HepG2 (cell line): ENCODE measurements at regions not wholly inside any gene's neighbourhood (a gene's known extent, or its start where the extent isn't known, plus 50 kb on each side); places are given as distances from the start of the nearest gene placed in this dataset.

ENCODE experiments used
- ATAC-seq: fragments of 200-7000 bp; cut with Tn5 transposase; 3 replicates; pipeline ENCODE4 v1.9.1; 2020; ENCODE audit warnings: mild to moderate bottlenecking, moderate library complexity
- BruUV-seq: library from RNA; stranded (reverse); fragments of 400-500 nt; replicated peaks from 2 replicates; lab custom pipeline; 2021; lab: Mats Ljungman, UMichigan
- CTCF ChIA-PET: fragments of 300-600 bp; formaldehyde crosslinking; extraction: SDS; loops from one replicate; lab custom pipeline; 2021; ENCODE audit warnings: low total read pairs, inconsistent platforms, low intra/inter-chr PET ratio; lab: Yijun Ruan, JAX
- POLR2A ChIA-PET: fragments of 350-600 bp; sonication (Branson Sonifier 250); formaldehyde crosslinking; loops from one replicate; lab custom pipeline; 2020; ENCODE audit warnings: antibody characterized with exemption, inconsistent platforms; lab: Yijun Ruan, JAX
- DNase-seq: peaks from one replicate; pipeline ENCODE4 v3.0.0-alpha.2; 2015; ENCODE audit warnings: low spot score
- FAIRE-seq: peaks from 3 replicates; lab custom pipeline; 2011; peaks lifted over from hg19 to GRCh38; lab: Jason Lieb, UNC
- H2AFZ ChIP-seq: one replicate; pipeline ENCODE4 v1.6.1; 2011; ENCODE audit warnings: low read length, inconsistent platforms
- H3K27ac ChIP-seq: fragments of 300-600 bp; 3 replicates; pipeline ENCODE4 v1.8.0; 2011; ENCODE audit warnings: mixed run types, mild to moderate bottlenecking, mixed read lengths, low read length, inconsistent platforms; ENCODE audit not compliant: insufficient read depth; ENCODE audit errors: extremely low read length
- H3K27me3 ChIP-seq, 2 experiments: fragments of 200-600 bp in 1 of 2; 2 replicates in 1 of 2; 3 replicates in 1 of 2; pipeline versions ENCODE4 v1.6.0 to v1.8.0; 2011; ENCODE audit warnings: low read length in 2 of 2, mild to moderate bottlenecking in 2 of 2, moderate library complexity in 2 of 2, inconsistent platforms in 1 of 2; ENCODE audit not compliant: insufficient read depth in 2 of 2, control insufficient read depth in 1 of 2
- H3K36me3 ChIP-seq, 2 experiments: fragments of 200-600 bp in 1 of 2; replicated peaks in 1 of 2; 2 replicates in 1 of 2; 3 replicates in 1 of 2; pipeline versions ENCODE4 v1.5.1 to v1.8.0; 2011; ENCODE audit warnings: low read length in 2 of 2, inconsistent platforms in 1 of 2; ENCODE audit not compliant: insufficient read depth in 2 of 2, control insufficient read depth in 1 of 2
- H3K4me1 ChIP-seq: 2 replicates; pipeline ENCODE4 v1.5.1; 2012; ENCODE audit warnings: low read length, inconsistent platforms; ENCODE audit not compliant: insufficient read depth
- H3K4me2 ChIP-seq: 2 replicates; pipeline ENCODE4 v1.6.0; 2011; ENCODE audit warnings: low read depth, low read length, inconsistent platforms
- H3K4me3 ChIP-seq, 3 experiments: fragments of 200-600 bp in 1 of 3; sonication (generic), shearing (Covaris generic) in 1 of 3; replicated peaks in 1 of 3; 2 replicates each; pipeline ENCODE4 v1.5.1; 2011 to 2016; ENCODE audit warnings: low read length in 3 of 3, inconsistent platforms in 2 of 3, low read depth in 2 of 3, mild to moderate bottlenecking in 2 of 3, control low read depth in 1 of 3, mixed read lengths in 1 of 3; ENCODE audit not compliant: insufficient read depth in 1 of 3
- H3K79me2 ChIP-seq: one replicate; pipeline ENCODE4 v1.6.1; 2011; ENCODE audit warnings: low read length, inconsistent platforms; ENCODE audit not compliant: insufficient read depth
- H3K9ac ChIP-seq: 2 replicates; pipeline ENCODE4 v1.6.0; 2011; ENCODE audit warnings: mild to moderate bottlenecking, low read depth, low read length, inconsistent platforms; ENCODE audit not compliant: insufficient read depth
- H3K9me3 ChIP-seq: 2 replicates; pipeline ENCODE4 v1.5.1; 2012; ENCODE audit warnings: mild to moderate bottlenecking, low read length
- H4K20me1 ChIP-seq: 2 replicates; pipeline ENCODE4 v1.6.0; 2011; ENCODE audit warnings: inconsistent platforms, mild to moderate bottlenecking, low read length, moderate library complexity; ENCODE audit not compliant: insufficient read depth
- ASH2L ChIP-seq: fragments of 300-600, 200-600 bp; sonication (generic); IDR thresholded peaks from 2 replicates; pipeline ENCODE4 v1.7.0; 2017; ENCODE audit warnings: low read depth, mild to moderate bottlenecking, moderate library complexity, mixed read lengths, low read length; ENCODE audit not compliant: insufficient read length
- KDM3A ChIP-seq: IDR thresholded peaks from 2 replicates; pipeline ENCODE4 v1.6.1; 2018; ENCODE audit warnings: low read depth, missing compliant biosample characterization
- MAFK ChIP-seq, 2 experiments: IDR thresholded peaks in 1 of 2; conservative IDR thresholded peaks in 1 of 2; 2 replicates each; pipeline ENCODE4 v1.6.1; 2011; ENCODE audit warnings: improper control_type of control experiment in 2 of 2, low read length in 2 of 2
- MEF2D ChIP-seq: sonication (generic); formaldehyde crosslinking; IDR thresholded peaks from 2 replicates; pipeline ENCODE4 v1.5.1; 2020; ENCODE audit warnings: mild to moderate bottlenecking, missing genetic modification reagents
- REL ChIP-seq: sonication (generic); formaldehyde crosslinking; conservative IDR thresholded peaks from 2 replicates; pipeline ENCODE4 v1.8.0; 2022; ENCODE audit warnings: mild to moderate bottlenecking, missing genetic modification reagents, moderate library complexity
- ZBTB21 ChIP-seq: sonication (generic); formaldehyde crosslinking; IDR thresholded peaks from 2 replicates; pipeline ENCODE4 v1.4.0; 2020; ENCODE audit warnings: missing genetic modification reagents
- ZBTB7B ChIP-seq: sonication (generic); formaldehyde crosslinking; IDR thresholded peaks from 2 replicates; pipeline ENCODE4 v1.4.0; 2020; ENCODE audit warnings: missing genetic modification reagents
- ZFP36 ChIP-seq: fragments of 150-350 bp; IDR thresholded peaks from 2 replicates; pipeline ENCODE4 v1.6.1; 2018; ENCODE audit warnings: borderline replicate concordance, low read length, low read depth; ENCODE audit not compliant: partially characterized antibody
- ZFP62 ChIP-seq: sonication (generic); formaldehyde crosslinking; IDR thresholded peaks from 2 replicates; pipeline ENCODE4 v1.4.0; 2020; ENCODE audit warnings: missing genetic modification reagents
- ZNF34 ChIP-seq: sonication (generic); formaldehyde crosslinking; IDR thresholded peaks from 2 replicates; pipeline ENCODE4 v1.4.0; 2020; ENCODE audit warnings: mild to moderate bottlenecking, missing genetic modification reagents, borderline replicate concordance
- ZSCAN25 ChIP-seq: sonication (generic); formaldehyde crosslinking; IDR thresholded peaks from 2 replicates; pipeline ENCODE4 v1.8.0; 2022; ENCODE audit warnings: mild to moderate bottlenecking, missing genetic modification reagents
- WGBS: methylation state at CpG from one replicate; pipeline ENCODE4 v1.1.6; 2017; ENCODE audit warnings: low lambda C conversion rate; 5-methylcytosine and 5-hydroxymethylcytosine counted together
- in situ Hi-C: cut with HindIII; loops from 2 replicates; pipeline ENCODE4 v1.10.0; 2017; ENCODE audit warnings: low pct_unique_long_range_greater_than_20kb; ENCODE audit not compliant: extremely low pct_ligation_motif_present
- intact Hi-C: fragments of 100-400 bp; cut with micrococcal nuclease; formaldehyde crosslinking; loops from one replicate; pipeline ENCODE4 v1.10.0; 2022; ENCODE audit not compliant: unreplicated experiment
- TF ChIP-seq, protein P1 (sequence below): sonication (generic); formaldehyde crosslinking; IDR thresholded peaks from 2 replicates; pipeline ENCODE4 v1.9.0; 2022; ENCODE audit warnings: low read depth, missing genetic modification reagents
- TF ChIP-seq, protein P2 (sequence below): sonication (generic); formaldehyde crosslinking; IDR thresholded peaks from 2 replicates; pipeline ENCODE4 v1.4.0; 2020; ENCODE audit warnings: missing genetic modification reagents

DNA sequence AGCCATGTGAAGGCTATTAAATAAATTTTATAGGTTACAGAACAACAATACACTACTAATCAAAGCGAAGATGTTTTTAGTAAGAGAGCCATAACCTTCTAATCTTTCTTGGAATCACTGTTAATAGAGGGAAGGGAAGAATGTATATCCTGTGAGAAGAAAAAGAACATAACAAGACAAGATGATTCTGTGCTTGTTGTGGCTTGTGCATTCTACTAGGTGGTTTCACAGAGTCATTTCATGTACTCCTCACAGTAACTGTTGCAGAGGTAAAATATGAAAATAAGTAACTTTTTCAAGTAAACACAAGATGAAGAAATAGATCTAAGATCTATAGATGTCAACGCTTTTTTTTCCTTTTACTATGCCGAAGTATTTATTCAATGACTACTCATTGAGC is 116.9 kb upstream of the FAM83B start (continued):
- TF ChIP-seq, protein P1, sequence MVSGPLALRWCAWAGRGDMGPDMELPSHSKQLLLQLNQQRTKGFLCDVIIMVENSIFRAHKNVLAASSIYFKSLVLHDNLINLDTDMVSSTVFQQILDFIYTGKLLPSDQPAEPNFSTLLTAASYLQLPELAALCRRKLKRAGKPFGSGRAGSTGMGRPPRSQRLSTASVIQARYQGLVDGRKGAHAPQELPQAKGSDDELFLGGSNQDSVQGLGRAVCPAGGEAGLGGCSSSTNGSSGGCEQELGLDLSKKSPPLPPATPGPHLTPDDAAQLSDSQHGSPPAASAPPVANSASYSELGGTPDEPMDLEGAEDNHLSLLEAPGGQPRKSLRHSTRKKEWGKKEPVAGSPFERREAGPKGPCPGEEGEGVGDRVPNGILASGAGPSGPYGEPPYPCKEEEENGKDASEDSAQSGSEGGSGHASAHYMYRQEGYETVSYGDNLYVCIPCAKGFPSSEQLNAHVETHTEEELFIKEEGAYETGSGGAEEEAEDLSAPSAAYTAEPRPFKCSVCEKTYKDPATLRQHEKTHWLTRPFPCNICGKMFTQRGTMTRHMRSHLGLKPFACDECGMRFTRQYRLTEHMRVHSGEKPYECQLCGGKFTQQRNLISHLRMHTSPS (CRISPR knock-in tag) = no peak
- TF ChIP-seq, protein P2, sequence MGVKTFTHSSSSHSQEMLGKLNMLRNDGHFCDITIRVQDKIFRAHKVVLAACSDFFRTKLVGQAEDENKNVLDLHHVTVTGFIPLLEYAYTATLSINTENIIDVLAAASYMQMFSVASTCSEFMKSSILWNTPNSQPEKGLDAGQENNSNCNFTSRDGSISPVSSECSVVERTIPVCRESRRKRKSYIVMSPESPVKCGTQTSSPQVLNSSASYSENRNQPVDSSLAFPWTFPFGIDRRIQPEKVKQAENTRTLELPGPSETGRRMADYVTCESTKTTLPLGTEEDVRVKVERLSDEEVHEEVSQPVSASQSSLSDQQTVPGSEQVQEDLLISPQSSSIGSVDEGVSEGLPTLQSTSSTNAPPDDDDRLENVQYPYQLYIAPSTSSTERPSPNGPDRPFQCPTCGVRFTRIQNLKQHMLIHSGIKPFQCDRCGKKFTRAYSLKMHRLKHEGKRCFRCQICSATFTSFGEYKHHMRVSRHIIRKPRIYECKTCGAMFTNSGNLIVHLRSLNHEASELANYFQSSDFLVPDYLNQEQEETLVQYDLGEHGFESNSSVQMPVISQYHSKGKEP (CRISPR knock-in tag) = no peak
- TF ChIP-seq ZBTB7B (CRISPR knock-in tag) (no peak), ZSCAN25 (CRISPR knock-in tag) (no peak)

DNA sequence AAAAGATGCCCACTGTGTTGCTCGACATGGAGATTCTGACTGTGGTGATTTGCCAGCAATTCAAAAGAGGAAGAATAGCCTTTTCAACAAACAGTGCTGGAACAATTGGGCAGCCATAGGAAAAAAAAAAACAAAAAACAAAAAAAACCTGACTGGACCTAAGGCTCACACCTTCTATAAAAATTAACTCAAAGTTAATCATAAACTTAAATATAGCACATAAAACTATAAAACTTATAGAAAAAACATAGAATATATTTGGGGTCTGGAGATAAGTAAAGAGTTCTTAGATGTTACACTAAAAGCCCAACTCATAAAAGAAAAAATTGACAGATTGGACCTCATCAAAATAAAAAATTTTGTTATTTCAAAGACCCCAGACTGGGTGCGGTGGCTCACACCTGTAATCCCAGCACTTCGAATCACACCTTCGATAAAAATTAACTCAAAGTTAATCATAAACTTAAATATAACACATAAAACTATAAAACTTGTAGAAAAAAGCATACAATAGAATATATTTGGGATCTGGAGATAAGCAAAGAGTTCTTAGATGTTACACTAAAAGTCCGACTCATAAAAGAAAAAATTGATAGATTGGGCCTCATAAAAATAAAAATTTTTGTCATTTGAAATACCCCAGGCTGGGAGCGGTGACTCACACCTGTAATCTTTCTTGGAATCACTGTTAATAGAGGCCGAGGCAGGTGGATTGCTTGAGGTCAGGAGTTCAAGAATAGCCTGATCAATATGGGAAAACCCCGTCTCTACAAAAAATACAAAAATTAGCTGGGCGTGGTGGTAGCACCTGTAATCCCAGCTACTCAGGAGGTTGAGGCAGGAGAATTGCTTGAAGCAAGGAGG is 115.6 kb upstream of the FAM83B start:
- no peaks in the 10 kb centered on the region for H3K79me2 ChIP-seq
- H3K27ac ChIP-seq = no peak overlapping the region
- in situ Hi-C loops = no loop called here
- no peak overlapping the region for H3K4me3 ChIP-seq
- DNase-seq (no peak), FAIRE-seq (no peak), ATAC-seq (no peak)
- no peaks in the 10 kb centered on the region for H4K20me1 ChIP-seq
- BruUV-seq = no TSS peak
- no peaks in the 10 kb centered on the region for H3K36me3 ChIP-seq
- no peaks in the 10 kb centered on the region for H3K4me1 ChIP-seq
- H3K4me2 ChIP-seq = no peak overlapping the region
- 17% methylated on average over 9 of the region's 9 CpGs for WGBS
- ChIA-PET CTCF (no interaction called here), POLR2A (no interaction called here)
- no peak overlapping the region for H3K9ac ChIP-seq
- no peak overlapping the region for H2AFZ ChIP-seq
- H3K9me3 ChIP-seq = peaks cover 12% of the 10 kb centered on the region; the same call in 1 of the 2 replicates
- no peak for TF ChIP-seq ZNF34 (CRISPR knock-in tag)
- TF ChIP-seq ASH2L = no peak
- no peak for TF ChIP-seq MEF2D
- TF ChIP-seq REL = no peak
- TF ChIP-seq ZFP62 (CRISPR knock-in tag) = no peak
- no peak for TF ChIP-seq ZBTB21
- no peak for TF ChIP-seq MAFK (conservative IDR thresholded peaks at IDR 0.05 in 1 of 2, IDR thresholded peaks at IDR 0.05 in 1 of 2; ENCODE audit: low read length in 2 of 2)
- no peak for TF ChIP-seq ZFP36
- no peak for TF ChIP-seq KDM3A (CRISPR knock-in tag)
- no peaks in the 10 kb centered on the region for H3K27me3 ChIP-seq
- intact Hi-C loops = no loop called here
